Uterus (tissue), 3 donors: ENCODE measurements at regions not wholly inside any gene's neighbourhood (a gene's known extent, or its start where the extent isn't known, plus 50 kb on each side); places are given as distances from the start of the nearest gene placed in this dataset.

ENCODE experiments used
- DNase-seq, 2 donors: peaks; one replicate each; pipeline ENCODE4 v3.0.0-alpha.2; 2019 to 2020
- H3K27ac ChIP-seq, 2 donors: fragments of 200-600 bp; sonication (generic); 1 replicate in 1 of 2; 2 replicates in 1 of 2; pipeline ENCODE4 v1.5.1; 2016 to 2018
- H3K27me3 ChIP-seq, 2 donors: fragments of 200-600 bp; sonication (generic); one replicate each; pipeline ENCODE4 v1.5.1; 2018 to 2019; ENCODE audit warnings: control low read depth in 1 of 2
- H3K36me3 ChIP-seq, 2 donors: fragments of 200-600 bp; sonication (generic); one replicate each; pipeline ENCODE4 v1.5.1; 2019; ENCODE audit warnings: control low read depth in 1 of 2
- H3K4me1 ChIP-seq, 2 donors: fragments of 200-600 bp; sonication (generic); one replicate each; pipeline ENCODE4 v1.5.1; 2018 to 2019; ENCODE audit warnings: control low read depth in 1 of 2
- H3K4me3 ChIP-seq, 2 donors: fragments of 200-600 bp; sonication (generic); 1 replicate in 1 of 2; 2 replicates in 1 of 2; pipeline ENCODE4 v1.5.1; 2018 to 2019; ENCODE audit warnings: mild to moderate bottlenecking in 1 of 2
- H3K9me3 ChIP-seq, 2 donors: fragments of 200-600 bp; sonication (generic); one replicate each; pipeline ENCODE4 v1.5.1; 2019; ENCODE audit warnings: control low read depth in 1 of 2
- POLR2A ChIP-seq, 2 donors: fragments of 450-650 bp; IDR thresholded peaks; one replicate each; pipeline ENCODE4 v1.6.1; 2016; ENCODE audit warnings: antibody characterized with exemption in 2 of 2, mild to moderate bottlenecking in 1 of 2, moderate library complexity in 1 of 2
- intact Hi-C: fragments of 100-400 bp; cut with DNase I; formaldehyde crosslinking; loops from one replicate; pipeline ENCODE4 v1.15.1; 2023; ENCODE audit warnings: low total_unique reads
- TF ChIP-seq, protein P1 (sequence below), 4 experiments: fragments of 200-600 bp in 2 of 4; fragments of 450-650 bp in 2 of 4; sonication (generic) in 2 of 4; IDR thresholded peaks; one replicate each; pipeline ENCODE4 v1.5.1; 2016 to 2019; ENCODE audit warnings: antibody characterized with exemption in 4 of 4, mild to moderate bottlenecking in 2 of 4, moderate library complexity in 1 of 4
- donor health status: DM: yes; HTN: yes; CAD: no.

GRCh38 chr14:22384167-22384549 is 204.9 kb downstream of the DAD1 start:
- intact Hi-C loops, result no loop called here
- no peak overlapping the region for H3K27ac ChIP-seq
- no peak overlapping the region for H3K4me3 ChIP-seq
- H3K4me1 ChIP-seq, result no peaks in the 10 kb centered on the region
- TF ChIP-seq, protein P1, sequence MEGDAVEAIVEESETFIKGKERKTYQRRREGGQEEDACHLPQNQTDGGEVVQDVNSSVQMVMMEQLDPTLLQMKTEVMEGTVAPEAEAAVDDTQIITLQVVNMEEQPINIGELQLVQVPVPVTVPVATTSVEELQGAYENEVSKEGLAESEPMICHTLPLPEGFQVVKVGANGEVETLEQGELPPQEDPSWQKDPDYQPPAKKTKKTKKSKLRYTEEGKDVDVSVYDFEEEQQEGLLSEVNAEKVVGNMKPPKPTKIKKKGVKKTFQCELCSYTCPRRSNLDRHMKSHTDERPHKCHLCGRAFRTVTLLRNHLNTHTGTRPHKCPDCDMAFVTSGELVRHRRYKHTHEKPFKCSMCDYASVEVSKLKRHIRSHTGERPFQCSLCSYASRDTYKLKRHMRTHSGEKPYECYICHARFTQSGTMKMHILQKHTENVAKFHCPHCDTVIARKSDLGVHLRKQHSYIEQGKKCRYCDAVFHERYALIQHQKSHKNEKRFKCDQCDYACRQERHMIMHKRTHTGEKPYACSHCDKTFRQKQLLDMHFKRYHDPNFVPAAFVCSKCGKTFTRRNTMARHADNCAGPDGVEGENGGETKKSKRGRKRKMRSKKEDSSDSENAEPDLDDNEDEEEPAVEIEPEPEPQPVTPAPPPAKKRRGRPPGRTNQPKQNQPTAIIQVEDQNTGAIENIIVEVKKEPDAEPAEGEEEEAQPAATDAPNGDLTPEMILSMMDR (IDR thresholded peaks at IDR 0.05), result no peak
- TF ChIP-seq POLR2A (IDR thresholded peaks at IDR 0.05), result no peak
- H3K9me3 ChIP-seq, result no peaks in the 10 kb centered on the region
- DNase-seq, result no peak
- H3K27me3 ChIP-seq, result no peaks in the 10 kb centered on the region
- H3K36me3 ChIP-seq, result no peaks in the 10 kb centered on the region

DNA sequence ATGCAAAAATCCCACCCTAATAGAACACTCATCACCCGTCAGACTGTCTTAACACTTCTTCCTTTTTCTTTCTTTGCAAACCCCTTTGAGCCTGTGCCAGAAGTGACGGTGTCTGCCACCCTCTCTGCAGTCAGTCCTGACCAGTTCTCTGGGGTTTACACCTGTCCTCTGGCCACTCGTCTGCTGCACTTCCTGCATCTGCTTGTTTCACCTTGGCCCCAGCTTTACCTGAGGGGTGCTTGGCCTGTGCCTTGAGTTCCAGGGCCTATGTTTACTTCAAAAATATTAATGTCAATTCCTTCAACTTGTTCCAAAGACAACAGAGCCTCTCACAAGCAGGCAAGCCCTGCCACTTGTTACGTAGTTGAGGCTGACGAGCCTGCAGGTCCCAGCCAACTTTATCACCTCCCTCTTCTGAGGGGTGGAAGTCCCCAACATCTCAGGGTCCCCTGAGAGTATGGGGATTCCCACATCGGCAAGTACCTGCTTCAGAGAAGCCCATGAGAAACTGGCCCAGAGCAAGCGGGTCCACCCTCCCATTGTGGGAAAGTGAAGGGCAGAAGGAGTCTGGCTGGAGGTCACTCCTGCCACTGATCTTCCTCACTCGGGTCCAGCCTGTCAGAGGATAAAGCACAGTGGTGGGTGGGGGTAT is 205.4 kb downstream of the DAD1 start:
- Histone ChIP-seq H3K27ac (no peak overlapping the region), H3K4me3 (no peak overlapping the region), H3K36me3 (no peaks in the 10 kb centered on the region), H3K9me3 (no peaks in the 10 kb centered on the region), H3K27me3 (peaks cover 0 to 1% of the 10 kb centered on the region in 2 donors), H3K4me1 (no peaks in the 10 kb centered on the region)
- intact Hi-C loops, result no loop called here
- TF ChIP-seq, protein P1 (IDR thresholded peaks at IDR 0.05), result no peak
- DNase-seq, result no peak

- H3K4me3 ChIP-seq, result no peak overlapping the region
- TF ChIP-seq, protein P1 (IDR thresholded peaks at IDR 0.05), result no peak
- no peak for TF ChIP-seq POLR2A (IDR thresholded peaks at IDR 0.05)
Measured at GRCh38 chr14:22382955-22383354, 206.1 kb downstream of the DAD1 start.

DNA sequence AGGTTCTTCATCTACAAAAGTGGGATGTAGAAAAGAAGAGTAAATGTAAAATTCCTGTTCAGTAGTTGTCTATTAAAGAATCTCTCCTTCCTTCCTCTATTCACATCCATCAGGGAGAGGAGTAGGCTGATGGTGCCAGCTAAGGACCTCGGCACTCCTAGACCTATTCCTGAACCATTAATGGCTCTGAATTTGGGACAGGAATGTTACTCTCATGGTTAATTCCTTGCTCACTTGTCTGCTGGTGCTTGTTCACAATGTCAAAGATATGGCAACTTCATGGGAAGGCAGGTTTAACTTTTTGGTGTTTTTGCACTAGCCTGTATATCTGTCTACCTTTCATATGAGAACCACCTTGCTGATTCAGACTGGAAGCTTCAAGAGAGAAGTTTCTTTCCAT is 206.6 kb downstream of the DAD1 start:
- no peak for DNase-seq
- H3K36me3 ChIP-seq, result no peaks in the 10 kb centered on the region
- intact Hi-C loops, result no loop called here
- H3K4me1 ChIP-seq, result no peaks in the 10 kb centered on the region
- H3K4me3 ChIP-seq, result no peak overlapping the region
- peaks cover 0 to 3% of the 10 kb centered on the region in 2 donors for H3K27me3 ChIP-seq
- no peak overlapping the region for H3K27ac ChIP-seq
- no peak for TF ChIP-seq POLR2A (IDR thresholded peaks at IDR 0.05)
- TF ChIP-seq, protein P1 (IDR thresholded peaks at IDR 0.05), result no peak
- H3K9me3 ChIP-seq, result no peaks in the 10 kb centered on the region

More at GRCh38 chr14:22382955-22383354, 206.1 kb downstream of the DAD1 start:
- no peaks in the 10 kb centered on the region for H3K9me3 ChIP-seq
- no peaks in the 10 kb centered on the region for H3K36me3 ChIP-seq
- no peak overlapping the region for H3K27ac ChIP-seq
- intact Hi-C loops, result no loop called here
- no peaks in the 10 kb centered on the region for H3K4me1 ChIP-seq
- DNase-seq, result no peak
- peaks cover 0 to 3% of the 10 kb centered on the region in 2 donors for H3K27me3 ChIP-seq

- H3K9me3 ChIP-seq, result no peaks in the 10 kb centered on the region
- H3K27me3 ChIP-seq, result peaks cover 0 to 3% of the 10 kb centered on the region in 2 donors
- H3K27ac ChIP-seq, result no peak overlapping the region
- no peak for DNase-seq
- no peaks in the 10 kb centered on the region for H3K4me1 ChIP-seq
- H3K36me3 ChIP-seq, result no peaks in the 10 kb centered on the region
- TF ChIP-seq POLR2A (IDR thresholded peaks at IDR 0.05), result no peak
- TF ChIP-seq, protein P1 (IDR thresholded peaks at IDR 0.05), result no peak
- no peak overlapping the region for H3K4me3 ChIP-seq
- intact Hi-C loops, result no loop called here
Measured at GRCh38 chr14:22381766-22382165, 207.3 kb downstream of the DAD1 start.
